WTC11 (cell line): ENCODE measurements at regions not wholly inside any gene's neighbourhood (a gene's known extent, or its start where the extent isn't known, plus 50 kb on each side); places are given as distances from the start of the nearest gene placed in this dataset.

Experiments
- ATAC-seq: fragments of 200-7000 bp; cut with Tn5 transposase; 2 replicates; pipeline ENCODE4 v1.10.0; 2021; ENCODE audit warnings: mild to moderate bottlenecking, moderate library complexity
- CTCF ChIA-PET: fragments of 300-600 bp; sonication (Branson Sonifier 250); formaldehyde crosslinking; loops from one replicate; lab custom pipeline; 2021; ENCODE audit warnings: antibody characterized with exemption; lab: Charles Lee
- POLR2A ChIA-PET: fragments of 350-600 bp; sonication (Branson Sonifier 250); formaldehyde crosslinking; loops from one replicate; lab custom pipeline; 2021; ENCODE audit warnings: antibody characterized with exemption; lab: Charles Lee
- DNase-seq: peaks from one replicate; pipeline ENCODE4 v3.0.0; 2021; ENCODE audit warnings: low spot score
- H3K27ac Mint-ChIP-seq: 2 replicates; pipeline ENCODE4 v1.8.0; 2021; ENCODE audit warnings: mixed read lengths
- H3K27me3 Mint-ChIP-seq: 2 replicates; pipeline ENCODE4 v1.8.0; 2021; ENCODE audit warnings: low read depth, mild to moderate bottlenecking, moderate library complexity, mixed read lengths
- H3K36me3 Mint-ChIP-seq: 2 replicates; pipeline ENCODE4 v1.8.0; 2021; ENCODE audit warnings: mixed read lengths
- H3K4me1 Mint-ChIP-seq: 2 replicates; pipeline ENCODE4 v1.8.0; 2022; ENCODE audit warnings: mixed read lengths
- H3K4me3 Mint-ChIP-seq: 2 replicates; pipeline ENCODE4 v1.8.0; 2021; ENCODE audit warnings: mild to moderate bottlenecking, moderate library complexity, mixed read lengths
- H3K9me3 Mint-ChIP-seq: 2 replicates; pipeline ENCODE4 v1.8.0; 2021; ENCODE audit warnings: mixed read lengths
- CREM ChIP-seq: sonication (generic); formaldehyde crosslinking; IDR thresholded peaks from 2 replicates; pipeline ENCODE4 v1.8.1; 2022; ENCODE audit warnings: mild to moderate bottlenecking, missing genetic modification reagents, moderate library complexity
- CTCF ChIP-seq: fragments of 200-600 bp; IDR thresholded peaks from 2 replicates; pipeline ENCODE4 v1.8.0; 2022; ENCODE audit warnings: antibody characterized with exemption
- ELF4 ChIP-seq: sonication (generic); formaldehyde crosslinking; IDR thresholded peaks from 2 replicates; pipeline ENCODE4 v1.8.1; 2022; ENCODE audit warnings: low read depth, mild to moderate bottlenecking, moderate library complexity, missing genetic modification reagents
- EMX1 ChIP-seq: fragments of 250-450 bp; sonication (Bioruptor Pico); IDR thresholded peaks from 2 replicates; pipeline ENCODE4 v1.8.0; 2021; ENCODE audit warnings: mild to moderate bottlenecking
- IRF1 ChIP-seq: sonication (generic); formaldehyde crosslinking; IDR thresholded peaks from 2 replicates; pipeline ENCODE4 v1.8.0; 2023; ENCODE audit warnings: missing genetic modification reagents
- PRDM15 ChIP-seq: sonication (generic); formaldehyde crosslinking; IDR thresholded peaks from 2 replicates; pipeline ENCODE4 v1.8.0; 2022; ENCODE audit warnings: missing genetic modification reagents
- TCF7 ChIP-seq: sonication (generic); formaldehyde crosslinking; IDR thresholded peaks from 2 replicates; pipeline ENCODE4 v1.8.0; 2022; ENCODE audit warnings: mild to moderate bottlenecking, low read depth, missing genetic modification reagents, moderate library complexity
- TEAD4 ChIP-seq: sonication (generic); formaldehyde crosslinking; IDR thresholded peaks from 2 replicates; pipeline ENCODE4 v1.8.0; 2022; ENCODE audit warnings: mild to moderate bottlenecking, missing genetic modification reagents
- ZNF416 ChIP-seq: fragments of 250-450 bp; sonication (Bioruptor Pico); IDR thresholded peaks from 2 replicates; pipeline ENCODE4 v1.9.0; 2021; ENCODE audit warnings: mild to moderate bottlenecking, inconsistent platforms
- TF ChIP-seq, protein P1 (sequence below): sonication (generic); formaldehyde crosslinking; IDR thresholded peaks from 2 replicates; pipeline ENCODE4 v1.8.0; 2023; ENCODE audit warnings: mild to moderate bottlenecking, missing genetic modification reagents
- TF ChIP-seq, protein P2 (sequence below): sonication (generic); formaldehyde crosslinking; IDR thresholded peaks from 2 replicates; pipeline ENCODE4 v1.8.0; 2022; ENCODE audit warnings: mild to moderate bottlenecking, missing genetic modification reagents

GRCh38 chrX:5042563-5042962 lies 1186.1 kb downstream of the NLGN4X start:
- POLR2A ChIA-PET = no interaction called here
- Mint-ChIP-seq H3K4me1 (peaks cover 24% of the 10 kb centered on the region), H3K9me3 (0 out of 2 replicates have a peak, but pooled peaks cover 3% of the 10 kb centered on the region), H3K4me3 (no peak overlapping the region), H3K27ac (no peak overlapping the region), H3K27me3 (no peaks in the 10 kb centered on the region), H3K36me3 (no peaks in the 10 kb centered on the region)
- TF ChIP-seq EMX1 (CRISPR knock-in tag) (no peak), CTCF (no peak)
- DNase-seq (no peak), ATAC-seq (no peak)
- CTCF ChIA-PET = no interaction called here

DNA sequence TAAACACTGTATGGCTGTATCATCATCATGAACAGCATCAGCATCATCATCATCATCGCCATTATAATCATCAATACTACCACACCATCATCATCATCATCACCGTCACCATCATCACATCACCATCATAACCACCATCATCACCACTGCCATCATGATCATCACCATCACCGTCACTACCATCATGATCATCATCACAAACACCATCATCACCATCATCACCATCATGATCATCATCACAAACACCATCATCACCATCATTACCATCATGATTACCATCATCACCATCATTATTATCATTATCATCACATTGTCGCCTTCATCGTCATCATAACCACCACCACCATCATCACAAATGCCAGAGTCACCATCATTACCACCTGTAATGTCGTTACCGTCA lies 1196.9 kb downstream of the NLGN4X start:
- no peaks in the 10 kb centered on the region for H3K4me1 Mint-ChIP-seq
- peaks cover 7% of the 10 kb centered on the region for H3K9me3 Mint-ChIP-seq
- no peaks in the 10 kb centered on the region for H3K27me3 Mint-ChIP-seq
- H3K4me3 Mint-ChIP-seq = no peak overlapping the region
- no peak for ATAC-seq
- ChIA-PET CTCF (no interaction called here), POLR2A (no interaction called here)
- no peaks in the 10 kb centered on the region for H3K36me3 Mint-ChIP-seq
- TF ChIP-seq TEAD4 (CRISPR knock-in tag) = no peak
- no peak for TF ChIP-seq ELF4 (CRISPR knock-in tag)
- no peak for TF ChIP-seq ZNF416
- no peak for TF ChIP-seq CREM (CRISPR knock-in tag)
- TF ChIP-seq, protein P1, sequence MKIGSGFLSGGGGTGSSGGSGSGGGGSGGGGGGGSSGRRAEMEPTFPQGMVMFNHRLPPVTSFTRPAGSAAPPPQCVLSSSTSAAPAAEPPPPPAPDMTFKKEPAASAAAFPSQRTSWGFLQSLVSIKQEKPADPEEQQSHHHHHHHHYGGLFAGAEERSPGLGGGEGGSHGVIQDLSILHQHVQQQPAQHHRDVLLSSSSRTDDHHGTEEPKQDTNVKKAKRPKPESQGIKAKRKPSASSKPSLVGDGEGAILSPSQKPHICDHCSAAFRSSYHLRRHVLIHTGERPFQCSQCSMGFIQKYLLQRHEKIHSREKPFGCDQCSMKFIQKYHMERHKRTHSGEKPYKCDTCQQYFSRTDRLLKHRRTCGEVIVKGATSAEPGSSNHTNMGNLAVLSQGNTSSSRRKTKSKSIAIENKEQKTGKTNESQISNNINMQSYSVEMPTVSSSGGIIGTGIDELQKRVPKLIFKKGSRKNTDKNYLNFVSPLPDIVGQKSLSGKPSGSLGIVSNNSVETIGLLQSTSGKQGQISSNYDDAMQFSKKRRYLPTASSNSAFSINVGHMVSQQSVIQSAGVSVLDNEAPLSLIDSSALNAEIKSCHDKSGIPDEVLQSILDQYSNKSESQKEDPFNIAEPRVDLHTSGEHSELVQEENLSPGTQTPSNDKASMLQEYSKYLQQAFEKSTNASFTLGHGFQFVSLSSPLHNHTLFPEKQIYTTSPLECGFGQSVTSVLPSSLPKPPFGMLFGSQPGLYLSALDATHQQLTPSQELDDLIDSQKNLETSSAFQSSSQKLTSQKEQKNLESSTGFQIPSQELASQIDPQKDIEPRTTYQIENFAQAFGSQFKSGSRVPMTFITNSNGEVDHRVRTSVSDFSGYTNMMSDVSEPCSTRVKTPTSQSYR = no peak
- TF ChIP-seq, protein P2, sequence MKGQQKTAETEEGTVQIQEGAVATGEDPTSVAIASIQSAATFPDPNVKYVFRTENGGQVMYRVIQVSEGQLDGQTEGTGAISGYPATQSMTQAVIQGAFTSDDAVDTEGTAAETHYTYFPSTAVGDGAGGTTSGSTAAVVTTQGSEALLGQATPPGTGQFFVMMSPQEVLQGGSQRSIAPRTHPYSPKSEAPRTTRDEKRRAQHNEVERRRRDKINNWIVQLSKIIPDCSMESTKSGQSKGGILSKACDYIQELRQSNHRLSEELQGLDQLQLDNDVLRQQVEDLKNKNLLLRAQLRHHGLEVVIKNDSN (CRISPR knock-in tag) = no peak
- no peak for TF ChIP-seq PRDM15 (CRISPR knock-in tag)
- TF ChIP-seq IRF1 (CRISPR knock-in tag) = no peak
- no peak for DNase-seq
- no peak overlapping the region for H3K27ac Mint-ChIP-seq

DNA sequence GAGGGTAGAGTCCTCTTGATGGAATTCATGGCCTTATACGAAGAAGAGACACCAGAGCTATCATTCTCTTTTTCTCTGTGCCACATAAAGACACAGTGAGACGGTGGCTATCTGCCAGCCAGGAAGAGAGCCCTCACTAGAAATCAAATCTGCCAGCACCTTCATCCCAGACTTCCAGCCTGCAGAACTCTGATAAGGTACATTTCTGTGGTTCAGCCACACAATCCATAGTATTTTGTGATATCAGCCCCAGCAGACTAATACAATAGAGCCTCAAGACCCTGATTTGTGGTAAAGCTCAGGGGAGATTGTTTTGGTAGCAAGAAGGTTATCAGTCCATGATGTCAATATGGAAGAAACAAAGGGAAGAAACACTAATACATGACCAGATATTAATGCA lies 1213.2 kb downstream of the NLGN4X start:
- ATAC-seq (no peak), DNase-seq (no peak)
- POLR2A ChIA-PET = no interaction called here
- H3K27ac Mint-ChIP-seq = no peak overlapping the region
- H3K4me3 Mint-ChIP-seq = no peak overlapping the region
- no peaks in the 10 kb centered on the region for H3K27me3 Mint-ChIP-seq
- H3K9me3 Mint-ChIP-seq = no peaks in the 10 kb centered on the region
- no peaks in the 10 kb centered on the region for H3K36me3 Mint-ChIP-seq
- TF ChIP-seq TCF7 (CRISPR knock-in tag) = no peak
- TF ChIP-seq, all 79 proteins: peak for 0
- H3K4me1 Mint-ChIP-seq = no peaks in the 10 kb centered on the region
- CTCF ChIA-PET = no interaction called here
